Nephron (organoid): ENCODE measurements at regions not wholly inside any gene's neighbourhood (a gene's known extent, or its start where the extent isn't known, plus 50 kb on each side); places are given as distances from the start of the nearest gene placed in this dataset.

ENCODE experiments used
- H3K27ac Mint-ChIP-seq, 3 experiments: 2 replicates each; pipeline ENCODE4 v1.8.0; 2020; ENCODE audit warnings: mixed read lengths in 3 of 3, mild to moderate bottlenecking in 2 of 3, moderate library complexity in 1 of 3
- H3K27me3 Mint-ChIP-seq: 2 replicates; pipeline ENCODE4 v1.8.0; 2021; ENCODE audit warnings: low read depth, mild to moderate bottlenecking, moderate library complexity, mixed read lengths
- H3K36me3 Mint-ChIP-seq: 2 replicates; pipeline ENCODE4 v1.8.0; 2020; ENCODE audit warnings: low read depth, mixed read lengths
- H3K4me1 Mint-ChIP-seq: 2 replicates; pipeline ENCODE4 v1.8.0; 2020; ENCODE audit warnings: mixed read lengths
- H3K4me3 Mint-ChIP-seq, 3 experiments: 2 replicates each; pipeline ENCODE4 v1.8.0; 2020; ENCODE audit warnings: mild to moderate bottlenecking in 3 of 3, mixed read lengths in 3 of 3, moderate library complexity in 2 of 3
- H3K9me3 Mint-ChIP-seq: 2 replicates; pipeline ENCODE4 v1.8.0; 2020; ENCODE audit warnings: mixed read lengths
- CTCF ChIP-seq, 3 experiments: fragments of 200-600 bp; sonication (generic); IDR thresholded peaks; one replicate each; pipeline ENCODE4 v1.5.0; 2021; ENCODE audit warnings: antibody characterized with exemption in 3 of 3; ENCODE audit not compliant: unreplicated experiment in 3 of 3

- no peaks in the 10 kb centered on the region for H3K36me3 Mint-ChIP-seq
- H3K27me3 Mint-ChIP-seq = no peaks in the 10 kb centered on the region
- peak overlapping the region in 1 of 3 experiments; percentile 36 for H3K27ac Mint-ChIP-seq
- TF ChIP-seq CTCF (IDR thresholded peaks at IDR 0.05; ENCODE audit: unreplicated experiment in 3 of 3) = no peak
- no peaks in the 10 kb centered on the region for H3K4me1 Mint-ChIP-seq
- no peak overlapping the region for H3K4me3 Mint-ChIP-seq
- H3K9me3 Mint-ChIP-seq = peaks cover 5% of the 10 kb centered on the region
Measured at GRCh38 chr6:113758826-113759574, 98.1 kb upstream of the MARCKS start.

- Mint-ChIP-seq H3K27ac (no peak overlapping the region), H3K4me3 (no peak overlapping the region), H3K9me3 (no peaks in the 10 kb centered on the region), H3K36me3 (no peaks in the 10 kb centered on the region), H3K27me3 (no peaks in the 10 kb centered on the region), H3K4me1 (no peaks in the 10 kb centered on the region)
- TF ChIP-seq CTCF (IDR thresholded peaks at IDR 0.05; ENCODE audit: unreplicated experiment in 3 of 3) = no peak
Measured at GRCh38 chr6:113762641-113763040, 94.5 kb upstream of the MARCKS start.

GRCh38 chr6:113763311-113763766 lies 93.8 kb upstream of the MARCKS start:
- no peaks in the 10 kb centered on the region for H3K9me3 Mint-ChIP-seq
- H3K27me3 Mint-ChIP-seq = no peaks in the 10 kb centered on the region
- no peak overlapping the region for H3K4me3 Mint-ChIP-seq
- H3K36me3 Mint-ChIP-seq = no peaks in the 10 kb centered on the region
- H3K27ac Mint-ChIP-seq = no peak overlapping the region
- H3K4me1 Mint-ChIP-seq = no peaks in the 10 kb centered on the region
- TF ChIP-seq CTCF (IDR thresholded peaks at IDR 0.05; ENCODE audit: unreplicated experiment in 3 of 3) = no peak

- Mint-ChIP-seq H3K36me3 (no peaks in the 10 kb centered on the region), H3K4me3 (no peak overlapping the region), H3K27ac (no peak overlapping the region), H3K27me3 (no peaks in the 10 kb centered on the region), H3K4me1 (no peaks in the 10 kb centered on the region), H3K9me3 (no peaks in the 10 kb centered on the region)
- TF ChIP-seq CTCF (IDR thresholded peaks at IDR 0.05; ENCODE audit: unreplicated experiment in 3 of 3) = no peak
Measured at GRCh38 chr6:113763876-113764275, 93.3 kb upstream of the MARCKS start.

GRCh38 chr6:113765909-113766308 lies 91.2 kb upstream of the MARCKS start:
- TF ChIP-seq CTCF (IDR thresholded peaks at IDR 0.05; ENCODE audit: unreplicated experiment in 3 of 3) = no peak
- H3K4me1 Mint-ChIP-seq = no peaks in the 10 kb centered on the region
- no peak overlapping the region for H3K27ac Mint-ChIP-seq
- H3K9me3 Mint-ChIP-seq = no peaks in the 10 kb centered on the region
- H3K4me3 Mint-ChIP-seq = no peak overlapping the region
- no peaks in the 10 kb centered on the region for H3K27me3 Mint-ChIP-seq
- no peaks in the 10 kb centered on the region for H3K36me3 Mint-ChIP-seq

- H3K4me3 Mint-ChIP-seq = no peak overlapping the region
- H3K9me3 Mint-ChIP-seq = no peaks in the 10 kb centered on the region
- H3K27me3 Mint-ChIP-seq = no peaks in the 10 kb centered on the region
- H3K36me3 Mint-ChIP-seq = no peaks in the 10 kb centered on the region
- no peak overlapping the region for H3K27ac Mint-ChIP-seq
- H3K4me1 Mint-ChIP-seq = no peaks in the 10 kb centered on the region
- TF ChIP-seq CTCF (IDR thresholded peaks at IDR 0.05; ENCODE audit: unreplicated experiment in 3 of 3) = no peak
Measured at GRCh38 chr6:113767985-113768384, 89.2 kb upstream of the MARCKS start.
